B cell (primary cell): ENCODE measurements at regions not wholly inside any gene's neighbourhood (a gene's known extent, or its start where the extent isn't known, plus 50 kb on each side); places are given as distances from the start of the nearest gene placed in this dataset.

Experiments used
- ATAC-seq: fragments of 200-7000 bp; cut with Tn5 transposase; one replicate; pipeline ENCODE4 v1.10.0; 2021; ENCODE audit warnings: low read depth, mild to moderate bottlenecking, moderate number of reproducible peaks, moderate library complexity
- CTCF ChIA-PET: fragments of 350-600 bp; sonication (Branson Sonifier 250); formaldehyde crosslinking; loops from one replicate; lab custom pipeline; 2021; ENCODE audit warnings: antibody characterized with exemption, inconsistent platforms; lab: Charles Lee
- POLR2A ChIA-PET: fragments of 350-600 bp; sonication (Branson Sonifier 250); formaldehyde crosslinking; loops from one replicate; lab custom pipeline; 2021; ENCODE audit warnings: antibody characterized with exemption; lab: Charles Lee
- DNase-seq: peaks from one replicate; pipeline ENCODE4 v3.0.0; 2013
- H2AFZ ChIP-seq: 2 replicates; pipeline ENCODE4 v1.6.1; 2012; ENCODE audit warnings: mild to moderate bottlenecking, low read depth, low read length; ENCODE audit not compliant: insufficient read depth, poor library complexity, severe bottlenecking
- H3K27ac ChIP-seq, 2 donors: 1 replicate in 1 of 2; 2 replicates in 1 of 2; pipeline ENCODE4 v1.5.1; 2012 to 2013; ENCODE audit warnings: low read length in 2 of 2, mild to moderate bottlenecking in 2 of 2, moderate library complexity in 1 of 2
- H3K27me3 ChIP-seq, 4 experiments: fragments of 200-600 bp in 1 of 4; sonication (generic) in 1 of 4; replicated peaks in 1 of 4; 1 replicate in 2 of 4; 2 replicates in 2 of 4; pipeline versions ENCODE4 v1.6.1 to v1.7.0; 2013 to 2016; ENCODE audit warnings: low read length in 3 of 4, mild to moderate bottlenecking in 2 of 4, mixed read lengths in 1 of 4, moderate library complexity in 1 of 4; ENCODE audit not compliant: insufficient read depth in 4 of 4, control insufficient read depth in 3 of 4; ENCODE audit errors: control extremely low read depth in 1 of 4
- H3K36me3 ChIP-seq, 2 experiments: replicated peaks in 1 of 2; 1 replicate in 1 of 2; 2 replicates in 1 of 2; pipeline versions ENCODE4 v1.6.1 to v1.7.1; 2013; ENCODE audit warnings: low read length in 1 of 2; ENCODE audit not compliant: insufficient read depth in 2 of 2, control insufficient read depth in 1 of 2; ENCODE audit errors: control extremely low read depth in 1 of 2, extremely low read depth in 1 of 2
- H3K4me1 ChIP-seq, 2 donors: fragments of 200-600 bp in 1 of 2; sonication (generic) in 1 of 2; 1 replicate in 1 of 2; 2 replicates in 1 of 2; pipeline versions ENCODE4 v1.5.1 to v1.6.1; 2013 to 2017; ENCODE audit warnings: low read length in 2 of 2; ENCODE audit not compliant: control insufficient read depth in 2 of 2, insufficient read depth in 2 of 2
- H3K4me2 ChIP-seq: replicated peaks from 2 replicates; pipeline ENCODE3; 2012; ENCODE audit warnings: mild to moderate bottlenecking, low read depth, low read length; ENCODE audit not compliant: poor library complexity, severe bottlenecking
- H3K4me3 ChIP-seq, 5 experiments: fragments of 200-600 bp in 1 of 5; sonication (generic) in 1 of 5; 1 replicate in 3 of 5; 2 replicates in 2 of 5; pipeline versions ENCODE4 v1.5.1 to v1.7.0; 2011 to 2016; ENCODE audit warnings: low read length in 4 of 5, mild to moderate bottlenecking in 4 of 5, low read depth in 2 of 5, control low read depth in 1 of 5, moderate library complexity in 1 of 5; ENCODE audit not compliant: insufficient read depth in 1 of 5; ENCODE audit errors: control extremely low read depth in 1 of 5, extremely low read depth in 1 of 5
- H3K79me2 ChIP-seq: fragments of 200-600 bp; sonication (generic); one replicate; pipeline ENCODE4 v1.6.0; 2016; ENCODE audit warnings: low read length; ENCODE audit not compliant: control insufficient read depth, insufficient read depth
- H3K9ac ChIP-seq: fragments of 200-600 bp; sonication (generic); 2 replicates; pipeline ENCODE4 v1.6.1; 2017; ENCODE audit warnings: mild to moderate bottlenecking, low read length, moderate library complexity
- H3K9me3 ChIP-seq, 3 donors: one replicate each; pipeline versions ENCODE4 v1.6.1 to v1.7.1; 2013; ENCODE audit warnings: low read length in 2 of 3; ENCODE audit not compliant: control insufficient read depth in 2 of 3, insufficient read depth in 1 of 3; ENCODE audit errors: control extremely low read depth in 1 of 3
- H4K20me1 ChIP-seq: 2 replicates; pipeline ENCODE4 v1.6.0; 2012; ENCODE audit warnings: mild to moderate bottlenecking, low read length; ENCODE audit not compliant: insufficient read depth, control insufficient read depth, poor library complexity, severe bottlenecking
- H3K27ac Mint-ChIP-seq: one replicate; pipeline ENCODE4 v1.8.0; 2021; ENCODE audit warnings: mixed read lengths
- H3K27me3 Mint-ChIP-seq: one replicate; pipeline ENCODE4 v1.8.0; 2021; ENCODE audit warnings: mixed read lengths
- H3K4me1 Mint-ChIP-seq: one replicate; pipeline ENCODE4 v1.8.0; 2021; ENCODE audit warnings: mixed read lengths
- H3K4me3 Mint-ChIP-seq: one replicate; pipeline ENCODE4 v1.8.0; 2021; ENCODE audit warnings: mixed read lengths
- H3K9me3 Mint-ChIP-seq: one replicate; pipeline ENCODE4 v1.8.0; 2022; ENCODE audit warnings: mixed read lengths; ENCODE audit not compliant: insufficient read depth
- EZH2 ChIP-seq: IDR thresholded peaks from 2 replicates; pipeline ENCODE4 v1.6.1; 2012; ENCODE audit warnings: borderline replicate concordance, low read depth, mild to moderate bottlenecking, moderate library complexity, low read length; ENCODE audit not compliant: insufficient read depth, poor library complexity, severe bottlenecking
- WGBS: methylation state at CpG from one replicate; pipeline ENCODE4 v1.1.5; 2013; ENCODE audit warnings: missing lambda C conversion rate; ENCODE audit not compliant: insufficient coverage; 5-methylcytosine and 5-hydroxymethylcytosine counted together
- intact Hi-C: fragments of 100-400 bp; cut with micrococcal nuclease; formaldehyde crosslinking; loops from one replicate; pipeline ENCODE4 v1.10.0; 2022
- TF ChIP-seq, protein P1 (sequence below): fragments of 200-600 bp; IDR thresholded peaks from one replicate; pipeline ENCODE4 v1.8.0; 2022; ENCODE audit warnings: antibody characterized with exemption, mild to moderate bottlenecking

DNA sequence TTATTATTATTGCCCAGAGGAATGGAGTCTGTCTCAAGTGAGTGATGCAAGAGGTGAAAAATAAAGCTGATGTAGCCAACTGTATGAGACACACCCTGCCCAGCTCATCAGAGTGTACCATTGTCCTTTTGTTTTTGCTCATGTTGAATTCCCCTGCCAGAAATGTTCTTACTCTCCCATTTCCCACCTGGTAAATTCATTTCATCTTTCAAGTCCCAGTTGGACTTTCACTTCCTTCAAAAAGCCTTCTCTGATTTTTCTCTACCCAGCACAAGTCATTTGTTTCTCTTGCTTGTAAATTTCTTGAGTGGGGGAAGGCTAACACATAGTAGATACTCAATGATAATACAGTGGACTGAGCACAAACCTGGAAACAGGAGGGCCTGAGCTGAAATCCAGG, 394.5 kb upstream of the ZNF462 start:
- Histone ChIP-seq H3K9me3 (no peaks in the 10 kb centered on the region), H3K4me3 (no peak overlapping the region), H3K4me2 (no peak overlapping the region), H3K27me3 (no peaks in the 10 kb centered on the region), H3K4me1 (no peaks in the 10 kb centered on the region), H2AFZ (no peak overlapping the region), H4K20me1 (no peaks in the 10 kb centered on the region), H3K36me3 (no peaks in the 10 kb centered on the region), H3K79me2 (no peaks in the 10 kb centered on the region), H3K27ac (no peak overlapping the region), H3K9ac (no peak overlapping the region)
- no peak overlapping the region for H3K4me3 Mint-ChIP-seq
- H3K4me1 Mint-ChIP-seq, result no peaks in the 10 kb centered on the region
- ATAC-seq, result no peak
- intact Hi-C loops, result no loop called here
- no peak for DNase-seq
- H3K27ac Mint-ChIP-seq, result no peak overlapping the region
- ChIA-PET CTCF (no interaction called here), POLR2A (no interaction called here)
- TF ChIP-seq, protein P1, sequence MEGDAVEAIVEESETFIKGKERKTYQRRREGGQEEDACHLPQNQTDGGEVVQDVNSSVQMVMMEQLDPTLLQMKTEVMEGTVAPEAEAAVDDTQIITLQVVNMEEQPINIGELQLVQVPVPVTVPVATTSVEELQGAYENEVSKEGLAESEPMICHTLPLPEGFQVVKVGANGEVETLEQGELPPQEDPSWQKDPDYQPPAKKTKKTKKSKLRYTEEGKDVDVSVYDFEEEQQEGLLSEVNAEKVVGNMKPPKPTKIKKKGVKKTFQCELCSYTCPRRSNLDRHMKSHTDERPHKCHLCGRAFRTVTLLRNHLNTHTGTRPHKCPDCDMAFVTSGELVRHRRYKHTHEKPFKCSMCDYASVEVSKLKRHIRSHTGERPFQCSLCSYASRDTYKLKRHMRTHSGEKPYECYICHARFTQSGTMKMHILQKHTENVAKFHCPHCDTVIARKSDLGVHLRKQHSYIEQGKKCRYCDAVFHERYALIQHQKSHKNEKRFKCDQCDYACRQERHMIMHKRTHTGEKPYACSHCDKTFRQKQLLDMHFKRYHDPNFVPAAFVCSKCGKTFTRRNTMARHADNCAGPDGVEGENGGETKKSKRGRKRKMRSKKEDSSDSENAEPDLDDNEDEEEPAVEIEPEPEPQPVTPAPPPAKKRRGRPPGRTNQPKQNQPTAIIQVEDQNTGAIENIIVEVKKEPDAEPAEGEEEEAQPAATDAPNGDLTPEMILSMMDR, result no peak
- TF ChIP-seq EZH2, result no peak
- H3K9me3 Mint-ChIP-seq, result peaks cover 6% of the 10 kb centered on the region
- no peaks in the 10 kb centered on the region for H3K27me3 Mint-ChIP-seq

DNA sequence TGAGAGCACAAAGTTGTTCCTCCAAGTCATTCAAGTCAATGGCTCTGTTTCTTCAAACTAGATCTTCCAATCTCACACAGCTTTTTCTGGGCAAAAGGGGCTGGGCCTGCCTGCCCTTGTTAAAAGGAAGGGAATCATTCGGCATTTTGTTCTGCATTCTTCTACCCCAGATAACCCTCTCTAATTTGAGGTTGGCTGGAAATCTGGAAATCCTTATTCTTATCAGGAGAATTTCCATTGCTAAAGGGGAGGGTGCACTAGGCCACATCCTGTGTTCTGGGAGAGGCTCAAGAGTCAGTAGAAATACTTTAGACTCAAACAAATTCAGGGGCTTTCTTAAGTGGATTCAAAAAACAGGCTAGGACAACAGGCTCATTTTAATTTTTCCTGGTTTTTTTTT, 384.7 kb upstream of the ZNF462 start:
- H3K27me3 Mint-ChIP-seq, result no peaks in the 10 kb centered on the region
- Histone ChIP-seq H2AFZ (no peak overlapping the region), H3K27ac (no peak overlapping the region), H3K27me3 (no peaks in the 10 kb centered on the region), H3K9ac (no peak overlapping the region), H3K79me2 (no peaks in the 10 kb centered on the region), H4K20me1 (no peaks in the 10 kb centered on the region), H3K4me1 (no peaks in the 10 kb centered on the region), H3K4me2 (no peak overlapping the region), H3K4me3 (no peak overlapping the region), H3K9me3 (no peaks in the 10 kb centered on the region), H3K36me3 (no peaks in the 10 kb centered on the region)
- H3K27ac Mint-ChIP-seq, result no peak overlapping the region
- POLR2A ChIA-PET, result no interaction called here
- no CpG with 5 or more reads among the region's 1 CpG for WGBS
- peaks cover 8% of the 10 kb centered on the region for H3K9me3 Mint-ChIP-seq
- TF ChIP-seq EZH2, result no peak
- TF ChIP-seq, protein P1, result no peak
- intact Hi-C loops, result no loop called here
- CTCF ChIA-PET, result no interaction called here
- DNase-seq, result no peak
- no peak overlapping the region for H3K4me3 Mint-ChIP-seq
- ATAC-seq, result no peak
- no peaks in the 10 kb centered on the region for H3K4me1 Mint-ChIP-seq
